Right renal cortex interstitium (tissue), 3 donors: ENCODE measurements at regions not wholly inside any gene's neighbourhood (a gene's known extent, or its start where the extent isn't known, plus 50 kb on each side); places are given as distances from the start of the nearest gene placed in this dataset.
A peak's percentile ranks its signal among the peaks of the same experiment; 100 is the strongest.
"Not testable (repeated sequence)": the region's sequence is repeated elsewhere in the genome, so short reads cannot be mapped to it uniquely, and the experiment has no call there.

Source experiments
- DNase-seq, 3 donors: peaks; one replicate each; pipeline ENCODE4 v3.0.0-alpha.2; 2013; ENCODE audit warnings: low read depth in 3 of 3, low spot score in 2 of 3

GRCh38 chr9:39663020-39663419 lies 307.6 kb downstream of the SPATA31A1 start:
- DNase-seq: not testable (repeated sequence)

DNA sequence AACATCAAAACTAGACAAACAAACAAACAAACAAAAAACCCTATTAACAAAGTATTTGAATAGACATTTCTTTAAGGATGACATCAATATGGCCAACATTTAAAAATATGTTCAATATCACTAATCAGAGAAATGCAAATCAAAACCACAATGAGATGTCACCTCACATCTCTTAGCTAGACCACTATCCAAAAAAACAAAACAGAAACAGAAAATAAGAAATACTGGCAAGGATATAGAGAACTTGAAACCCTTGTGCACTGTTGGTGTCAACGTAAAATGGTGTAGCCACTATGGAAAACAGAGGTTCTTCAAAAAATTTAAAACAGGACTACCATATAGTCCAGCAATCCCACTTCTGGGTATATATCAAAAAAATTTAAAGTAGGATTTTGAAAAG lies 308.2 kb downstream of the SPATA31A1 start:
- DNase-seq: not testable (repeated sequence)

DNA sequence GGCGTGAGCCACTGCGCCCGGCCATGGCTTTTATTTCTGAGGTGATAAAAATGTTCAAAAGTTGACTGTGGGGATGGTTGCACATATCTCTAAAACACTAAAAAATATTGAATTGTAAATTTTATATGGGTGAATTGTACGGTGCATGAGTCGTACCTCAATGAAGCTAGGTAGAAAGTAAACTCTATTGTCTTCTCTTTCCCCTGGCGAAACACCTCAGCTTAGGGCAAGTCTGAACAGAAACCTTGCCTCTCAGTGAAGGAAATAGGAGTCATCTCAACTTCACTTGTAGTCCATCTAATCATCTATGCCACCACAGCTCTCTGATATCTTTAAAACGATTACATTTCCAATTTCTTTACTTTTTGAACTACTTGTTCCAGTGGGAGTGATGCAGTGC lies 309.6 kb downstream of the SPATA31A1 start:
- DNase-seq: not testable (repeated sequence)

- DNase-seq: not testable (repeated sequence)
Observed at GRCh38 chr9:39674437-39675210, 319.2 kb downstream of the SPATA31A1 start.

GRCh38 chr9:39675211-39675553 lies 319.7 kb downstream of the SPATA31A1 start:
- not testable (repeated sequence) for DNase-seq

- DNase-seq: not testable (repeated sequence)
Observed at GRCh38 chr9:39678534-39679263, 323.2 kb downstream of the SPATA31A1 start.

GRCh38 chr9:39680694-39681401 lies 325.4 kb downstream of the SPATA31A1 start:
- DNase-seq: not testable (repeated sequence)

DNA sequence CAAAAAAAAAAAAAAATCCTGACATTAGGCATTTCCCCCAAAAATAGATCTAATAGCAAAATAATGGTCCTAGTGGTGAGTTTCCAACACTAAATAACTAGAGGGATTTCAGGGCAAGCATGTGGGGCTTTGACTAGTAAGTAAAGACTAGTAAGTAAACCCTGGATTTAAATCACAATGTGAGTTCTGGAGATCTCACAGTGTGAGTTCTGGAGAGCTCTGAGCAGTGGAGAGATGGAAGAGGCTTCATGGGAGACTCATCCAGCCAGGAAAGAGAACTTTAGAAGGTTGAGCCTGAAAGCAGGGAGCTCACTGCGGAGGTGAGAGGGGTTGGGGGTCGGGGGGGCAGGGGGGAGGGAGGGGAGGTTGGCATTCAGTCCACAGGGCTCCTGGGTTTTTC lies 373.4 kb downstream of the SPATA31A1 start:
- DNase-seq: not testable (repeated sequence)

- DNase-seq: not testable (repeated sequence)
Observed at GRCh38 chr9:39744898-39745297, 389.4 kb downstream of the SPATA31A1 start.

DNA sequence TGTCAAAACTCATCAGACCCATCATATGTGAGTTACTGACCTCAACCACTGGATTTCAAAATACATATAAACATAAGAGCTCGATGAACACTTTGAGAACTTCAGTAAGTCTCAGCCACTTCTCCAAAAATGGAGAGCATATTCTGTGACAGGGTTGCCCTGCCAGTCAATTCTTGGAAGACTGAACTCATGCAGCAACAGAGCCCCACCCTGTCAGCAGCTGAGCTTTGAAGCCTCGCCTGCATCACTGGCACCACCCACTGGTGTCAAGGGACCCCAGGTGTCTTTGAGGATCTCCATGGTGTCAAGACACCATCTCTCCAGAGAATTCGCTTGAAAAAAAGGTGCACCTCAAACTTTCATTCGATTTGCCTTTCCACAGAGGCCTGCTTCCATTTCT lies 420.1 kb downstream of the SPATA31A1 start:
- not testable (repeated sequence) for DNase-seq

- not testable (repeated sequence) for DNase-seq
Observed at GRCh38 chr9:39791356-39791755, 435.9 kb downstream of the SPATA31A1 start.

- not testable (repeated sequence) for DNase-seq
Observed at GRCh38 chr9:39797935-39798334, 442.5 kb downstream of the SPATA31A1 start.

- DNase-seq: not testable (repeated sequence)
Observed at GRCh38 chr9:39799252-39799651, 443.8 kb downstream of the SPATA31A1 start.

- DNase-seq: not testable (repeated sequence)
Observed at GRCh38 chr9:39802561-39802960, 447.1 kb downstream of the SPATA31A1 start.

DNA sequence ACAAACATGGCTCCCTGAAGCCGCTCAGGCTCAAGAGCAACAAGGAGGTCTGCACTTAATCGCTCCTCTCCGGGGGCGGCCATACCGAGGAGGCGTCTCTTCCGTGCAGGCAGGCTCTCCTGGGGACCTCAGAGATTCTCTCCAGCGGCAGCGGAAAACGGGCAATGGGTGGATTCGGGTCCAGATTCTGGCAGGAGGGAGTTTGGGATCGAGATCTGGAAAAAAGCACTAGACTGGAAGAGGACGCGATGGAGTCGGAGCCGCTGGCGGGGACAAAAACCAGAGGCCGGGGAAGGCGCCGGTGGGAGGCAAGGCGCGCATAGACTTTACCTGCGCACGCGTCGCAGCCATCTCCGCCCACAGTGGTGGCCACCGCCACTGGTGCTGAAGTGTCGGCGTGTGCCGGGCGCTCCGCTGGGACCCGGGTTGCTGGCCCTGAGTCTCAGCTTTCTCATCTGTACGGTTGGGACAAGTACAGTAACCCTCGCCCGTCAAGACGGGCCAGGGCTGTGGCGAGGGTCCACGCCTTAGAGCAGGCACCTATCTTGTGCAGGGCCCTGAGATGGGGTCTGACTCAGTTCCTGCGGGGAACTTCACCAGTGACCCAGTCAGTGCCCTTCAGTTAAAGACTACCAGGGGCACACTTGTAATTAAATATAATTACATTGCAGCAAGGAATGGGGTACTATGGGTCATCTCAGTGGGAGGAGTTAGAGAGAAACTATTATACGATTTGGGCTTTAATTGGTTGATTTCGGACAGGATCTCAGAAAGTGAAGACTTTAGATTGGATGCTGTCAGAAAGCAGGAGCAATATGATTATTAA lies 454.1 kb downstream of the SPATA31A1 start:
- peak in 2 of 3 donors; percentile 33 to 75 for DNase-seq

GRCh38 chr9:39810401-39810800 lies 454.9 kb downstream of the SPATA31A1 start:
- not testable (repeated sequence) for DNase-seq

DNA sequence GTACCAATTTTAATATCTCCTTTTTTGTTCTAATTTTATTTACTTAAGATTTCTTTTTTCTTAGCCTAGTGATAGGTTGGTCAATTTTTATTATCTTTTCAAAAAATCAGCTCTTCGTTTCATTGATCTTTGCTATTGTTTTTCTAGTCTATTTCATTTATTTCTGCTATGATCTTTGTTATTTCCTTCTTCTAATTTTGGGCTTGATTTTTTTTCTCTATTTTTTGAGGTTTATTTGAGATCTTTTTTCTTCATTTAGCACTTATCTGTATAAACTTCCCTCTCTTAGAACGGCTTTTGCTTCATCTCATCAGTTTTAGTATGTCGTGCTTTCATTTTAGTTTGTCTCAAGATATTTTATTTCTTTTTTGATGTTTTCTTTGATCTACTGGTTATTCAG lies 456.1 kb downstream of the SPATA31A1 start:
- not testable (repeated sequence) for DNase-seq

GRCh38 chr9:39828457-39828856 lies 473.0 kb downstream of the SPATA31A1 start:
- not testable (repeated sequence) for DNase-seq
